Stimulated activated naive CD8-positive, alpha-beta T cell treated with anti-CD3 and anti-CD28 coated beads, Interleukin-15, Interleukin-2, amounts not matched to agents 100 U/mL and 50 U/mL, for 24 hours (primary cell): ENCODE measurements at regions not wholly inside any gene's neighbourhood (a gene's known extent, or its start where the extent isn't known, plus 50 kb on each side); places are given as distances from the start of the nearest gene placed in this dataset.

Experiments used
- ATAC-seq: fragments of 150-1000 bp; cut with Tn5 transposase; one replicate; pipeline ENCODE4 v1.10.0; 2021
- DNase-seq: peaks from one replicate; pipeline ENCODE4 v3.0.0; 2021

GRCh38 chr21:27315373-27315772 is 348.5 kb upstream of the ADAMTS5 start:
- ATAC-seq (no peak), DNase-seq (no peak)

GRCh38 chr21:27314131-27314530 is 347.2 kb upstream of the ADAMTS5 start:
- ATAC-seq = no peak
- no peak for DNase-seq

GRCh38 chr21:27306791-27307775 is 340.2 kb upstream of the ADAMTS5 start:
- ATAC-seq = no peak
- no peak for DNase-seq

- no peak for DNase-seq
- ATAC-seq = no peak
These were observed 339.3 kb upstream of the ADAMTS5 start for GRCh38 chr21:27306206-27306605.

GRCh38 chr21:27301220-27301619 is 334.3 kb upstream of the ADAMTS5 start:
- DNase-seq = no peak
- ATAC-seq = no peak

- ATAC-seq = no peak
- no peak for DNase-seq
These were observed 333.9 kb upstream of the ADAMTS5 start for GRCh38 chr21:27300770-27301169.

- DNase-seq (no peak), ATAC-seq (no peak)
These were observed 331.6 kb upstream of the ADAMTS5 start for GRCh38 chr21:27298465-27298864.

GRCh38 chr21:27293239-27293638 is 326.4 kb upstream of the ADAMTS5 start:
- ATAC-seq = no peak

GRCh38 chr21:27292783-27293182 is 325.9 kb upstream of the ADAMTS5 start:
- no peak for DNase-seq
- no peak for ATAC-seq

More at GRCh38 chr21:27293239-27293638, 326.4 kb upstream of the ADAMTS5 start:
- no peak for DNase-seq

- ATAC-seq (no peak), DNase-seq (no peak)
These were observed 325.3 kb upstream of the ADAMTS5 start for GRCh38 chr21:27292229-27292628.

GRCh38 chr21:27291006-27291405 is 324.1 kb upstream of the ADAMTS5 start:
- ATAC-seq (no peak), DNase-seq (no peak)

GRCh38 chr21:27290028-27290427 is 323.1 kb upstream of the ADAMTS5 start:
- DNase-seq = no peak
- ATAC-seq = no peak

- DNase-seq (no peak), ATAC-seq (no peak)
These were observed 319.9 kb upstream of the ADAMTS5 start for GRCh38 chr21:27286760-27287159.

- ATAC-seq = no peak
- DNase-seq = no peak
These were observed 310.2 kb upstream of the ADAMTS5 start for GRCh38 chr21:27277110-27277509.

GRCh38 chr21:27275294-27275927 is 308.5 kb upstream of the ADAMTS5 start:
- no peak for DNase-seq
- ATAC-seq = no peak

GRCh38 chr21:27269644-27270043 is 302.8 kb upstream of the ADAMTS5 start:
- no peak for DNase-seq
- ATAC-seq = no peak

GRCh38 chr21:27268290-27268689 is 301.4 kb upstream of the ADAMTS5 start:
- ATAC-seq = no peak
- DNase-seq = no peak

- ATAC-seq = no peak
- DNase-seq = no peak
These were observed 299.1 kb upstream of the ADAMTS5 start for GRCh38 chr21:27265949-27266348.

GRCh38 chr21:27265492-27265891 is 298.6 kb upstream of the ADAMTS5 start:
- ATAC-seq (no peak), DNase-seq (no peak)

GRCh38 chr21:27261676-27262075 is 294.8 kb upstream of the ADAMTS5 start:
- DNase-seq = no peak
- ATAC-seq = no peak

- no peak for DNase-seq
- no peak for ATAC-seq
These were observed 293.8 kb upstream of the ADAMTS5 start for GRCh38 chr21:27260728-27261127.

GRCh38 chr21:27258742-27259448 is 292.0 kb upstream of the ADAMTS5 start:
- no peak for ATAC-seq

More at GRCh38 chr21:27258742-27259448, 292.0 kb upstream of the ADAMTS5 start:
- DNase-seq = no peak
